ENCODE measurements at regions not wholly inside any gene's neighbourhood (a gene's known extent, or its start where the extent isn't known, plus 50 kb on each side); places are given as distances from the start of the nearest gene placed in this dataset.

GRCh38 chr4:54800831-54801530 is 143.2 kb downstream of the KIT start:
- TF ChIP-seq CTCF (conservative IDR thresholded peaks at IDR 0.05; ENCODE audit: low read depth, low read length) (no peak), EZH2 (IDR thresholded peaks at IDR 0.05; ENCODE audit: low read length, unreplicated experiment) (no peak)

Data from PC-3 (cell line).